ENCODE measurements at regions not wholly inside any gene's neighbourhood (a gene's known extent, or its start where the extent isn't known, plus 50 kb on each side); places are given as distances from the start of the nearest gene placed in this dataset.

DNA sequence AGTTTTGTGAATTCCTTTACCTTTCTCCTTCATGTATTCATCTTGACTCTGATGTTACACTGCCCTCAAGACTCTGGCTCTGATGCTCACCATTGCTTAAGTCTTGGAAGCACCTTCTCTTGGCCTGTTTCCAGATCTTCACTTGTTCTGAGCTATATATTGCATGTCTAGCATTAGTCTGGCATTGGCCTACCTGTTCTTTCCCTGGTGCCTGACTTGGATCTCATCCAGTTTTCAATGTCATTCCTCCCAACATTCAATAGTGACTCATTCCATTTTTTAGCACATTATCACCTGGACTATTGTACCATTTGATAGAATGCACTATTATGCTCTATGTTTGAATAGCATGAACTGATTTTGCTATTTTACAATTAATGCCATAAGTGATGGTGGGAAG, 127.3 kb upstream of the NYAP2 start:
- H3K36me3 ChIP-seq (ENCODE audit: control insufficient read depth in 4 of 4, insufficient read depth in 3 of 4, low read depth in 1 of 4, low read length in 3 of 4), result no peaks in the 10 kb centered on the region
- peaks cover 0 to 4% (median 0%) of the 10 kb centered on the region in 4 donors for H3K9me3 ChIP-seq (ENCODE audit: control insufficient read depth in 4 of 4, low read length in 3 of 4)
- TF ChIP-seq MAX (IDR thresholded peaks at IDR 0.05) (no peak), JUND (IDR thresholded peaks at IDR 0.05) (no peak), NR2F2 (IDR thresholded peaks at IDR 0.05) (no peak), EGR1 (IDR thresholded peaks at IDR 0.05; ENCODE audit: low read depth in 2 of 2) (no peak), YY1 (IDR thresholded peaks at IDR 0.05) (no peak), HNF4A (conservative IDR thresholded peaks at IDR 0.05) (no peak), RAD21 (IDR thresholded peaks at IDR 0.05) (no peak)
- TF ChIP-seq, protein P1, sequence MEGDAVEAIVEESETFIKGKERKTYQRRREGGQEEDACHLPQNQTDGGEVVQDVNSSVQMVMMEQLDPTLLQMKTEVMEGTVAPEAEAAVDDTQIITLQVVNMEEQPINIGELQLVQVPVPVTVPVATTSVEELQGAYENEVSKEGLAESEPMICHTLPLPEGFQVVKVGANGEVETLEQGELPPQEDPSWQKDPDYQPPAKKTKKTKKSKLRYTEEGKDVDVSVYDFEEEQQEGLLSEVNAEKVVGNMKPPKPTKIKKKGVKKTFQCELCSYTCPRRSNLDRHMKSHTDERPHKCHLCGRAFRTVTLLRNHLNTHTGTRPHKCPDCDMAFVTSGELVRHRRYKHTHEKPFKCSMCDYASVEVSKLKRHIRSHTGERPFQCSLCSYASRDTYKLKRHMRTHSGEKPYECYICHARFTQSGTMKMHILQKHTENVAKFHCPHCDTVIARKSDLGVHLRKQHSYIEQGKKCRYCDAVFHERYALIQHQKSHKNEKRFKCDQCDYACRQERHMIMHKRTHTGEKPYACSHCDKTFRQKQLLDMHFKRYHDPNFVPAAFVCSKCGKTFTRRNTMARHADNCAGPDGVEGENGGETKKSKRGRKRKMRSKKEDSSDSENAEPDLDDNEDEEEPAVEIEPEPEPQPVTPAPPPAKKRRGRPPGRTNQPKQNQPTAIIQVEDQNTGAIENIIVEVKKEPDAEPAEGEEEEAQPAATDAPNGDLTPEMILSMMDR (IDR thresholded peaks at IDR 0.05; ENCODE audit: low read depth, low read length, missing input control), result no peak
- H3K4me3 ChIP-seq (ENCODE audit: low read depth in 1 of 3, low read length in 3 of 3), result no peak overlapping the region
- no peaks in the 10 kb centered on the region for H3K27me3 ChIP-seq (ENCODE audit: control insufficient read depth in 4 of 4, insufficient read depth in 4 of 4, low read length in 3 of 4)
- no peak overlapping the region for H3K9ac ChIP-seq (ENCODE audit: low read depth in 1 of 2, low read length in 2 of 2)
- DNase-seq (ENCODE audit: low spot score), result no peak
- no peaks in the 10 kb centered on the region for H3K4me1 ChIP-seq (ENCODE audit: control insufficient read depth in 4 of 4, insufficient read depth in 4 of 4, low read length in 3 of 4)
- H3K27ac ChIP-seq (ENCODE audit: low read depth in 1 of 2, low read length in 2 of 2), result no peak overlapping the region

DNA sequence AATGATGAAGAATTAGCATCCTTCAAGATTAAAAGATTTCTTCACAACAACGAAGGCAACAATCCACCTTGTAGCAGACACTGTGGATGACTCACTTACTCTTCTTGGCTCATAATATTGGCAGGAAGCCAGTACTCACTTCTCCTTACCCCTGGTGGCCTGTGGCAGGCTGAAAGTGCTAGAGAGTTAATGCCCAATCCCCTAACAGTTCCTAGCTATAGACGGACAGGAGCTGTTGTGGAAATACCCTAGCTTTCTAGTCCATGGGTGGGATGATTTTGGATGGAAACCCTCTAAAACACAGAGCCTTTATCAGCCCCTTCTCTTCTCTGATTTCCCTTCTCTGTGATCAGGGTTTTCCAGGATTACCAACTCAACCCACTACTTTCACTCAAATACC, 128.6 kb upstream of the NYAP2 start:
- TF ChIP-seq, protein P2, sequence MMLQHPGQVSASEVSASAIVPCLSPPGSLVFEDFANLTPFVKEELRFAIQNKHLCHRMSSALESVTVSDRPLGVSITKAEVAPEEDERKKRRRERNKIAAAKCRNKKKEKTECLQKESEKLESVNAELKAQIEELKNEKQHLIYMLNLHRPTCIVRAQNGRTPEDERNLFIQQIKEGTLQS (IDR thresholded peaks at IDR 0.05), result no peak
- TF ChIP-seq REST (IDR thresholded peaks at IDR 0.05), result no peak
- TF ChIP-seq GABPA (IDR thresholded peaks at IDR 0.05 in 1 of 2, conservative IDR thresholded peaks at IDR 0.05 in 1 of 2), result no peak
- no peak for TF ChIP-seq JUND (IDR thresholded peaks at IDR 0.05)
- TF ChIP-seq FOXA2 (IDR thresholded peaks at IDR 0.05), result no peak
- no peak for TF ChIP-seq YY1 (IDR thresholded peaks at IDR 0.05)
- no peak for TF ChIP-seq TAF1 (conservative IDR thresholded peaks at IDR 0.05)
- no peak for TF ChIP-seq RXRA (IDR thresholded peaks at IDR 0.05)
- no peak for TF ChIP-seq RAD21 (IDR thresholded peaks at IDR 0.05)
- no peak for TF ChIP-seq SP1 (IDR thresholded peaks at IDR 0.05)
- TF ChIP-seq NR2F2 (IDR thresholded peaks at IDR 0.05), result no peak
- TF ChIP-seq, protein P1 (IDR thresholded peaks at IDR 0.05; ENCODE audit: low read depth, low read length, missing input control), result no peak
- TF ChIP-seq, protein P3, sequence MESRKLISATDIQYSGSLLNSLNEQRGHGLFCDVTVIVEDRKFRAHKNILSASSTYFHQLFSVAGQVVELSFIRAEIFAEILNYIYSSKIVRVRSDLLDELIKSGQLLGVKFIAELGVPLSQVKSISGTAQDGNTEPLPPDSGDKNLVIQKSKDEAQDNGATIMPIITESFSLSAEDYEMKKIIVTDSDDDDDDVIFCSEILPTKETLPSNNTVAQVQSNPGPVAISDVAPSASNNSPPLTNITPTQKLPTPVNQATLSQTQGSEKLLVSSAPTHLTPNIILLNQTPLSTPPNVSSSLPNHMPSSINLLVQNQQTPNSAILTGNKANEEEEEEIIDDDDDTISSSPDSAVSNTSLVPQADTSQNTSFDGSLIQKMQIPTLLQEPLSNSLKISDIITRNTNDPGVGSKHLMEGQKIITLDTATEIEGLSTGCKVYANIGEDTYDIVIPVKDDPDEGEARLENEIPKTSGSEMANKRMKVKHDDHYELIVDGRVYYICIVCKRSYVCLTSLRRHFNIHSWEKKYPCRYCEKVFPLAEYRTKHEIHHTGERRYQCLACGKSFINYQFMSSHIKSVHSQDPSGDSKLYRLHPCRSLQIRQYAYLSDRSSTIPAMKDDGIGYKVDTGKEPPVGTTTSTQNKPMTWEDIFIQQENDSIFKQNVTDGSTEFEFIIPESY (IDR thresholded peaks at IDR 0.05), result no peak
- no peak overlapping the region for H3K9ac ChIP-seq (ENCODE audit: low read depth in 1 of 2, low read length in 2 of 2)
- no peak overlapping the region for H3K4me3 ChIP-seq (ENCODE audit: low read depth in 1 of 3, low read length in 3 of 3)
- 36% methylated on average over 2 of the region's 2 CpGs for WGBS
- H3K4me1 ChIP-seq (ENCODE audit: control insufficient read depth in 4 of 4, insufficient read depth in 4 of 4, low read length in 3 of 4), result no peaks in the 10 kb centered on the region
- no peaks in the 10 kb centered on the region for H3K27me3 ChIP-seq (ENCODE audit: control insufficient read depth in 4 of 4, insufficient read depth in 4 of 4, low read length in 3 of 4)
- H3K36me3 ChIP-seq (ENCODE audit: control insufficient read depth in 4 of 4, insufficient read depth in 3 of 4, low read depth in 1 of 4, low read length in 3 of 4), result no peaks in the 10 kb centered on the region
- H3K27ac ChIP-seq (ENCODE audit: low read depth in 1 of 2, low read length in 2 of 2), result no peak overlapping the region
- DNase-seq (ENCODE audit: low spot score), result no peak
- no peaks in the 10 kb centered on the region for H3K9me3 ChIP-seq (ENCODE audit: control insufficient read depth in 4 of 4, low read length in 3 of 4)

All from liver (tissue), 8 donors.